ENCODE measurements at regions not wholly inside any gene's neighbourhood (a gene's known extent, or its start where the extent isn't known, plus 50 kb on each side); places are given as distances from the start of the nearest gene placed in this dataset.

- TF ChIP-seq BHLHE40 (IDR thresholded peaks at IDR 0.05; ENCODE audit: low read depth, low read length): no peak
- no peak for TF ChIP-seq HMGXB4 (CRISPR knock-in tag; IDR thresholded peaks at IDR 0.05; ENCODE audit: borderline replicate concordance)
- no peak for TF ChIP-seq PHF8 (IDR thresholded peaks at IDR 0.05; ENCODE audit: borderline replicate concordance, low read depth)
- no peak for TF ChIP-seq ATOH8 (CRISPR knock-in tag; IDR thresholded peaks at IDR 0.05; ENCODE audit: low read depth)
- TF ChIP-seq CEBPB (IDR thresholded peaks at IDR 0.05): no peak
- no peak for TF ChIP-seq REST (IDR thresholded peaks at IDR 0.05)
- peak; percentile 75 to 81 for TF ChIP-seq RAD21 (conservative IDR thresholded peaks at IDR 0.05 in 1 of 2, IDR thresholded peaks at IDR 0.05 in 1 of 2)
- TF ChIP-seq SREBF2 (IDR thresholded peaks at IDR 0.05): no peak
- TF ChIP-seq ZSCAN20 (CRISPR knock-in tag; IDR thresholded peaks at IDR 0.05): no peak
- no peak for TF ChIP-seq KDM1A (IDR thresholded peaks at IDR 0.05; ENCODE audit: low read depth)
Measured at GRCh38 chr17:79391376-79392233, 219.2 kb downstream of the RBFOX3 start (continued).

GRCh38 chr17:79389896-79390295 lies 221.0 kb downstream of the RBFOX3 start:
- Histone ChIP-seq H3K27ac (no peak overlapping the region), H3K4me1 (no peaks in the 10 kb centered on the region), H3K9me3 (peaks cover 6% of the 10 kb centered on the region; the same call in 2 of the 3 replicates), H3K4me3 (no peak overlapping the region), H3K4me2 (no peak overlapping the region)
- DNase-seq (ENCODE audit: low read depth in 1 of 2, low spot score in 1 of 2) (no peak), ATAC-seq (no peak), FAIRE-seq (no peak)
- POLR2A ChIA-PET: no interaction called here
- TF ChIP-seq HOXB5 (CRISPR knock-in tag; IDR thresholded peaks at IDR 0.05): no peak
- 89% methylated on average over 11 of the region's 19 CpGs for WGBS (ENCODE audit: missing lambda C conversion rate)
- CTCF ChIA-PET: interaction anchor here (0.6 to 42.8 kb wide), 18 partner anchors 6 to 344 kb away, joined by 3 to 782 read pairs (median 36); partner anchors contain the start of gene RBFOX3

GRCh38 chr17:79388556-79389295 lies 222.1 kb downstream of the RBFOX3 start:
- ChIA-PET CTCF (interaction anchor here (0.7 to 42.8 kb wide), 54 partner anchors 7 to 396 kb away, joined by 3 to 782 read pairs (median 4); partner anchors contain the start of gene RBFOX3), POLR2A (interaction anchor here (0.7 to 1.0 kb wide), 2 partner anchors 198 to 201 kb away, joined by 3 read pairs; no protein-coding TSS in a partner anchor)
- peak; percentile 72 to 85; a peak in 5 of 6 replicates for ATAC-seq
- FAIRE-seq: no peak
- peaks cover 6% of the 10 kb centered on the region; the same call in 2 of the 3 replicates for H3K9me3 ChIP-seq
- 51% methylated on average over 28 of the region's 28 CpGs for whole genome bisulfite sequencing (ENCODE audit: missing lambda C conversion rate)
- peak; percentile 66 to 93 for DNase-seq (ENCODE audit: low read depth in 1 of 2, low spot score in 1 of 2)
- no peak overlapping the region for H3K27ac ChIP-seq
- no peak overlapping the region for H3K4me2 ChIP-seq
- H3K4me3 ChIP-seq: no peak overlapping the region
- H3K4me1 ChIP-seq: no peaks in the 10 kb centered on the region
- peak; percentile 75 for TF ChIP-seq SMC3 (IDR thresholded peaks at IDR 0.05)
- TF ChIP-seq CBX8 (IDR thresholded peaks at IDR 0.05): no peak
- TF ChIP-seq TP53 (CRISPR knock-in tag; IDR thresholded peaks at IDR 0.05): no peak
- no peak for TF ChIP-seq CHD4 (IDR thresholded peaks at IDR 0.05; ENCODE audit: borderline replicate concordance)
- no peak for TF ChIP-seq NPAS2 (CRISPR knock-in tag; IDR thresholded peaks at IDR 0.05; ENCODE audit: borderline replicate concordance)
- peak; percentile 77 for TF ChIP-seq CTCF (IDR thresholded peaks at IDR 0.05)
- TF ChIP-seq RAD21 (conservative IDR thresholded peaks at IDR 0.05 in 1 of 2, IDR thresholded peaks at IDR 0.05 in 1 of 2): peak; percentile 82 to 87

All from A549 (cell line).